ENCODE measurements at regions not wholly inside any gene's neighbourhood (a gene's known extent, or its start where the extent isn't known, plus 50 kb on each side); places are given as distances from the start of the nearest gene placed in this dataset.

GRCh38 chr4:13912966-13913365 lies 285.4 kb upstream of the BOD1L1 start:
- no peak for TF ChIP-seq CTCF (IDR thresholded peaks at IDR 0.05)
- no peak for TF ChIP-seq POLR2A (IDR thresholded peaks at IDR 0.05)
